8988T (cell line): ENCODE measurements at regions not wholly inside any gene's neighbourhood (a gene's known extent, or its start where the extent isn't known, plus 50 kb on each side); places are given as distances from the start of the nearest gene placed in this dataset.

ENCODE experiments used
- DNase-seq: peaks from one replicate; pipeline ENCODE4 v3.0.0; 2011

GRCh38 chr15:70271422-70272088 lies 173.8 kb upstream of the TLE3 start:
- DNase-seq: no peak

GRCh38 chr15:70270752-70271111 lies 173.0 kb upstream of the TLE3 start:
- DNase-seq: no peak

- DNase-seq: no peak
Observed at GRCh38 chr15:70269991-70270751, 172.5 kb upstream of the TLE3 start.

GRCh38 chr15:70269311-70269911 lies 171.7 kb upstream of the TLE3 start:
- DNase-seq: no peak

DNA sequence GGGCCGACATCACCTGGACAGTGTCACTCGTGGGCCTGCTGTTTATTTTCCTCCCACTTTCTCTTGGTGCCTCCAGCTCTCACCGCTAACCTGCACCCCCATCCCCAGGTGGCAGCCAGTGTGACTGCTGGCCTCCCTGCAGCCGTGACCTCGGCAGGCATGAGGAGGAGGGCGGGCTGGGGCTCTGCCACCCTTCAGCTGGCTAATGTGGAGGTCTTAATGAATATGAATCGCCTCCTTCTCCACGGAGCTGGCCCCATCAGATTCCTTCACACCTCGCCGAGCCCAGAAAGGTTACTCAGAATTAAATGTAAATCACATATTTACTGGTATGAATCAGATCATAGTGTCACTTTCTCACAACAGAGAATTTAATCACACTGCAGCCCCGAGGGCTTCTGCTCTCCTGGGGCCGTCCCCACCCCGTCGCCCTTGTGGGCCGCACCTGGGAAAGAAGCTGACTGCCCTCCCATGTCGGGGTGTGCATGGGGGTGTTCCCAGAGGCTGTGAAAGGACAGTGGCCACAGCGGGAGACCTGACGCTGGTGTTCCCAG lies 171.1 kb upstream of the TLE3 start:
- DNase-seq: no peak

- no peak for DNase-seq
Observed at GRCh38 chr15:70267879-70268278, 170.2 kb upstream of the TLE3 start.

DNA sequence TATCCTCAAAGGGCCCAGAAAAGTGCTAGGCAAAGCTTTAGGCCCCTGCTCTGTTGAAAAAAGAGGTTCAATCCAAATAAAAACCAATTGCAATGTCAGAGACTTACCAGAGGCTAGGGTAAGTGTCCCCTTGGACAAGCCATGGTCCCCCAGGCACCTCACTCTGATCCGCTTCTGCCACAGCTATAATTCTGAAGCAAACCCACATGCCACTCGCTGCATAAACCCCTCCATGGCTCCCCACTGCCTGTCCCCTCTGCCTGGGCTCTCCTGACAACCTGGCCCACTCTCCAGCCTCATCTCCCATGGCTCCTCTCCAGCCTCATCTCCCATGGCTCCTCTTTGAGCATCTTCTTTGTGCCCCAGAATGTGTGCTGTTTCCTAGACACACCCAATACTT lies 169.6 kb upstream of the TLE3 start:
- no peak for DNase-seq

- DNase-seq: no peak
Observed at GRCh38 chr15:70266412-70267121, 168.8 kb upstream of the TLE3 start.

DNA sequence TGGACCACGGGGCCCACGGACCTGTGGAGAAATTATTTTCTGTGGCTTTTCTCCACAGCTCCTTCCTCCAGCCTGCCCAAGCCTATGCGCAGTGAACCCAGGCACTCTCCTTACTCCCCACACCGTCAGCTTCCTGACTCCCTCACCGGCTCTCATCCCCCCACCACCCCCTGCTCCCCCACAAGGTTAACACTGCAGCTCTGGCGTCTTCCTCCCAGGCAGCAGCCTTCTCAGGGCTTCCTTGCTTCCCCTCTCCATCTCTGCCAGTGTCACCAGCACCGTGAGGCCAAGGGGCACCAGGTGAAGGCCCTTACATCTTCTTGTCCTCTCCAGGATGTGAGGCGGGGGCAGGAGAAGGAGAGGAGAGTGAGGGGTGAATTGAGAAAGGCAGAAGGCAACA lies 168.3 kb upstream of the TLE3 start:
- DNase-seq: no peak

DNA sequence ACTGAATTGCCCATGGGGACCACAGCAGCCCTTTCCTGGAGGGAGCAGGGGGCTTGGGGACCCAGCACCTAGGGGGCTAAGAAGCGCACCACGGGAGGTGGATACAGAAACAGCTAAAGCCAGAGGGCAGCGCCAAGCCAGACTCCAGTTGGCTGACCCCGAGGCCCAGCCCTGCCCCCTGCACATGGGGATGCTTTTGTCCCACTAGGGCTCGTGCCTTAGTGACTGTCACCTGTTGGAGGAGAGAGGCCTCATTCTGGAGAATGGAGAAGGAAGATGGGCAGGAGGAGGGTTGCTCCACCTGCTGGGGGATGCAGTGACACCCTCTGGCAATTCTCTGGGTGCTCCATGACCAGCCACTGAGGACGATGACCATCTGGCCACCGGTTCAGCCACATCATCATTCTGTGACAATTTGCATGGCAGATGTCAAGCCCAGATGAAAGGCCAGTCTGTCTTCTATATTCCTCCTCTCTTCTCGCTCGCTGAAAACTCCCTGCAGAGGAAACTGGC lies 167.8 kb upstream of the TLE3 start:
- DNase-seq: no peak

GRCh38 chr15:70264738-70265465 lies 167.2 kb upstream of the TLE3 start:
- no peak for DNase-seq

GRCh38 chr15:70264014-70264582 lies 166.4 kb upstream of the TLE3 start:
- DNase-seq: no peak

GRCh38 chr15:70262591-70263274 lies 165.0 kb upstream of the TLE3 start:
- no peak for DNase-seq

- no peak for DNase-seq
Observed at GRCh38 chr15:70262171-70262570, 164.5 kb upstream of the TLE3 start.

DNA sequence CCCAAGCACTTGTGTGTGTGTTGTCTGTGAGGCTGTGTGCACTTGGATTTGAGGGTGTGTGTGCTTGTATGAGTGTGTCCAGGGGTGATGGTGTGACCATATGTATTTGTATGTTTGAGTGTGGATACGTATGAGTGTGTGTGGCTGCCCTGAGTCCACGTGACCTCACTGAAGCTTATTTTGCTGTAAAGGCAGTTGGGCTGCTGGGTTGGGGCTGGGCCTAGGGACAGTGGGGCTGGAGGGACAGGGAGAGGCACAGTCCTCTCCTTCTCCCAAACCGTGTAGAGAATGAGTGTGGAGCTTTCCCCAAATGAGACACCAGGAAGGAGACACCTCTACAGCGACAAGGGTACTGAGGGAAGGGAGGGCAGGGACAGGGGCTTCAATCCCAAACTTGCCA lies 163.4 kb upstream of the TLE3 start:
- DNase-seq: no peak

GRCh38 chr15:70260580-70260979 lies 162.9 kb upstream of the TLE3 start:
- DNase-seq: no peak

DNA sequence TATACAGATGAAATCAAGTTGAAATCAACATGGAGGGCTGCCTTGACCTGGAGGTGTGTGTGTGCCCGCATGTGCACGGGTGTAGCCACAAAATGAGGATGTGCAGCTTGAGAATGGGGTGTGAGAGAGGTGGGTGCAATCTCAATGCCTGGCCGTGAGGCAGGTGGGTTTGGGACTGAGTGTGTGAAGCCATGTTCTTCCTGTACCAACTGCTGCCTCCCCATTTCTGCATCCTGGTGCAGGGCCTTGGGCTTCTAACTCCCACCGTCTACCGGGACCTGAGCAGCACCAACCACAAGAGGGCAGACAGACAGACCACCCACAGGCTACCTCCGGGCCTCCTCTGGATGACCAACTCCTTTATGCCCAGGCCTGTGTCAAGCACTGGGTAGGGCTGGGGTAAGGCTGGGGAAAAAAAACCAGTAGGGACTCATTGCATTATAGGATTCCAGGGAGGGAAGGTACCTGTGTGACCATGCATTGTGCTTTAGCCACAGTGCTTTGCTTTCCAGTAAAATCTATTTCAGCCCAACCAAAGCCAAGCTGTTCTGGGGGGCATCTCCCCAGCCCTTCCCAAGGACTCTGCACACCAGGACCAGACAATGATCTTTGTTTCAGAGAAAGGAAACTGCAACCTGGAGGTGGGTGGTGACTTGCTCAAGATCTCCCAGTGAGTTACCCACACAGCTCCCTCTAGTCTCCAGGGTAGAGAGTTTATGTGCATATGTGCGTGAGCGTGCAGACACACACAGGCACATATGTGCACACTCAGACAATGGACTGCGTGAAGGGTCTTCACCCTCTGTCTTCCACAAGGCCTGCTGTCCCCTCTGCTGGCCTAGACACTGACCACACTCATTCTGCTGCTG lies 162.2 kb upstream of the TLE3 start:
- peak; percentile 78 for DNase-seq

DNA sequence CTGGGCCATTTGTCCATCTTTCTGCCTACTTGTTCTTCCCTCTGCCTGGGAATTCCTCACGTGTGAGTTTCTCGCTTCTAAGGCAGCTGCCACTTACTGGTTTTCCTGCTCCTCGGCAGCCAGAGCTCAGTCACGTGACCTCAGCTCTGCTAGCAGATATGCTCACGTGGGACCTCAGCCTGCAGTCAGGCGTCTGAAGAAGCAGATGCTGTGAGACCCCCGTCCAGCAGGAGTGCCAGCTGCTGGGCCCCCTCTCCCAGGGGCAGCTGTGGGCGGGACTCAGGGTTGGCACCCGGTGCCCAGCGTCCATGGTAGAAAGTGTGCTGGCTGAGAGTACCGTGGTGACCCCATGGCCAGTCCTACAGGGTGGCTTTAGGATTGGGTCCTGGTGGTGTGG lies 161.3 kb upstream of the TLE3 start:
- no peak for DNase-seq

DNA sequence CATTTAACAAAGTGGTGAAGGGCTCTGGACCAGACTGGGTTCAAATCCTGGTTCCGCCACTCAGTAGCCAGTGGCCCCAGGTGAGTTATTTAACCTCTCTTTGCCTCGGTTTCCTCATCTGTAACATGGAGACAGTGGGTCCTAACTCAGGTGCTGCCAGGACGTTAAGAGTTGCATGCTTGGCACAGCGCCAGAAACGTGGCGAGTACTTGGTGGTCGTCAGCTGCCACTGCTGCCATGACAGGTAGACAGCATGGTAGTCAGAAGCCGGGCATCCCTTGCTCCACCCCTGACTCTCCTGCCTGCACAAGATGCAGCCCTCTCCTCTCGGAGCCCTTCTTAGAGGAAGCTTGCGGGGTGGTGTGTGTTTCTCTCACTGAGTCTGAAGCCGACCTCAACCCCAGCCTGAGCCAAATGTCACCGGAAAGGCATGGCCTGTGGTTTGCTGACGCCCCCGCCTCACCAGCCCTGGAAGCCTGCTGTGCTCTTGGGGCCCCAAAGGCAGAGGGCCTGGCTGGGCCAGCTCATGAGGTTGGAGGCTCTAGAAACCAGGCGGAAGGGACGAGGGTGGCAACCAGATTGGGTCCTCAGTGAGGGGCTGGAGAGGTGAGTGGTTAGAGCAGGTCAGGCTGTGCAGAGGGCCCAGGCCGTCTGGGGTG lies 160.8 kb upstream of the TLE3 start:
- no peak for DNase-seq
